ENCODE measurements at regions not wholly inside any gene's neighbourhood (a gene's known extent, or its start where the extent isn't known, plus 50 kb on each side); places are given as distances from the start of the nearest gene placed in this dataset.

DNA sequence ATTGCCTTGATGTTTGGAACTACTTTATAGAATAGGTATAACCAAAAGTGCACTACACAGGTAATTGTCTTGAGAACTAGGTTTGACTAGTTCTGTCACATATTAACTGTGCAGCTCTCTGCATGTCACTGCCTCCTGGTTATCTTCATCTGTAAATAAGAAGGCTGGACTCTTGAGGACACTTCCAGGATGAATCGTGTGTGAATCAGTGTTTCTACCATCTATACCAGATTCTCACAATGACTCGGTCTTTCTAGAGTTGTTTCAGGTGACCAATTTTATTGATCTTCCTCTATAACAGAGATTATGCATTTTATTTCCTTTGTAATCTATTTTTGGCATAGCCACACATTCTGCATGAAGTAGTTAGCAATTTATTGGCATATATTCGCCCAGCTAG is 1181.0 kb upstream of the TENM4 start:
- TF ChIP-seq, protein P1, sequence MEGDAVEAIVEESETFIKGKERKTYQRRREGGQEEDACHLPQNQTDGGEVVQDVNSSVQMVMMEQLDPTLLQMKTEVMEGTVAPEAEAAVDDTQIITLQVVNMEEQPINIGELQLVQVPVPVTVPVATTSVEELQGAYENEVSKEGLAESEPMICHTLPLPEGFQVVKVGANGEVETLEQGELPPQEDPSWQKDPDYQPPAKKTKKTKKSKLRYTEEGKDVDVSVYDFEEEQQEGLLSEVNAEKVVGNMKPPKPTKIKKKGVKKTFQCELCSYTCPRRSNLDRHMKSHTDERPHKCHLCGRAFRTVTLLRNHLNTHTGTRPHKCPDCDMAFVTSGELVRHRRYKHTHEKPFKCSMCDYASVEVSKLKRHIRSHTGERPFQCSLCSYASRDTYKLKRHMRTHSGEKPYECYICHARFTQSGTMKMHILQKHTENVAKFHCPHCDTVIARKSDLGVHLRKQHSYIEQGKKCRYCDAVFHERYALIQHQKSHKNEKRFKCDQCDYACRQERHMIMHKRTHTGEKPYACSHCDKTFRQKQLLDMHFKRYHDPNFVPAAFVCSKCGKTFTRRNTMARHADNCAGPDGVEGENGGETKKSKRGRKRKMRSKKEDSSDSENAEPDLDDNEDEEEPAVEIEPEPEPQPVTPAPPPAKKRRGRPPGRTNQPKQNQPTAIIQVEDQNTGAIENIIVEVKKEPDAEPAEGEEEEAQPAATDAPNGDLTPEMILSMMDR (IDR thresholded peaks at IDR 0.05; ENCODE audit: control extremely low read depth, extremely low read depth) = no peak
- no peaks in the 10 kb centered on the region for H3K4me1 ChIP-seq (ENCODE audit: control insufficient read depth in 5 of 5, insufficient read depth in 5 of 5, low read length in 5 of 5)
- ATAC-seq (ENCODE audit: insufficient read depth, low FRiP score) = no peak
- H3K4me3 ChIP-seq = no peak overlapping the region
- no peak for DNase-seq
- no peaks in the 10 kb centered on the region for H3K36me3 ChIP-seq (ENCODE audit: control insufficient read depth in 4 of 4, insufficient read depth in 4 of 4, low read length in 4 of 4)
- no peaks in the 10 kb centered on the region for H3K9me3 ChIP-seq (ENCODE audit: control insufficient read depth in 4 of 4, insufficient read depth in 3 of 4, low read length in 3 of 4)
- 39 to 72% methylated on average over 3 of the region's 3 CpGs for WGBS, 2 donors
- no peak overlapping the region for H3K27ac ChIP-seq (ENCODE audit: low read depth in 1 of 2, low read length in 1 of 2)
- H3K9ac ChIP-seq (ENCODE audit: insufficient read depth in 1 of 2, low read length in 2 of 2) = no peak overlapping the region
- no peaks in the 10 kb centered on the region for H3K27me3 ChIP-seq (ENCODE audit: control insufficient read depth in 3 of 3, insufficient read depth in 3 of 3, low read length in 2 of 3)

DNA sequence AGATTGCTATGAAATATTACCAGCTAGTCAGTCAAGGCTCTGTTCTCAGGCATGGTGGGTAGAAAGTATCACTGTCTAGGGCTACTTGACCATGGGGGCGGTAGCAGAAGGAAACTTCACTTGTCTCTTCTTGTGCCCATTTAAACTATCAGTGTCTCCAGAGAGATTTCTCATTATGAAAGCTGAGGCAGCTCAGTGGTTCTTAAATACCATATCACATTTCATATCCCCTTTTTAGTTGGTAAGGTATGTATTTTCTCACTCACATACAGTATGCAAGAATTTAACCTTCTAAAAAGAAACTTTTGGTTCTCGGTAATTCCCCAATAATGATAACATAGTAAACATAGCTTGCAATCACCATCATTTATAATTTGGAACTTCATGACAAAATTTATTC is 1180.0 kb upstream of the TENM4 start:
- TF ChIP-seq, protein P1 (IDR thresholded peaks at IDR 0.05; ENCODE audit: control extremely low read depth, extremely low read depth) = no peak
- no peak overlapping the region for H3K4me3 ChIP-seq
- ATAC-seq (ENCODE audit: insufficient read depth, low FRiP score) = no peak

DNA sequence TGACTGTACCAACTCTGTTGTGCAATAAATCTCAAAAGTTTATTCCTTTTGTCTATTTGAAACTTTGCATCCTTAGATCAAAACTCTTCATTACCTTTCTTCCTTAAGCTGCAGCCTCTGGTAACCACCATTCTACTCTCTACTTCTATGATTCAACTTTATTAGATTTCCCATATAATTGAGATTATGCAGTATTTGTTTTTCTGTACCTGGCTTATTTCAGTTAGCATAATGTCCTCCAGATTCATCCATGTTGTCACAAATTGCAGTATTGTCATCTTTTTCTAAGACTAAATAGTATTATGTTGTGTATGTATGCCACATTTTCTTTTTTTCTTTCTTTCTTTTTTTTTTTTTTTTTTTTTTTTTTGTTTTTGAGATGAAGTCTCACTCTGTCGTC is 1176.3 kb upstream of the TENM4 start:
- 71 to 89% methylated on average over 1 of the region's 1 CpG for WGBS, 2 donors
- H3K27me3 ChIP-seq (ENCODE audit: control insufficient read depth in 3 of 3, insufficient read depth in 3 of 3, low read length in 2 of 3) = no peaks in the 10 kb centered on the region
- H3K36me3 ChIP-seq (ENCODE audit: control insufficient read depth in 4 of 4, insufficient read depth in 4 of 4, low read length in 4 of 4) = no peaks in the 10 kb centered on the region
- H3K4me1 ChIP-seq (ENCODE audit: control insufficient read depth in 5 of 5, insufficient read depth in 5 of 5, low read length in 5 of 5) = peaks cover 0 to 3% (median 0%) of the 10 kb centered on the region in 5 donors
- no peaks in the 10 kb centered on the region for H3K9me3 ChIP-seq (ENCODE audit: control insufficient read depth in 4 of 4, insufficient read depth in 3 of 4, low read length in 3 of 4)
- no peak overlapping the region for H3K4me3 ChIP-seq
- DNase-seq = no peak
- H3K9ac ChIP-seq (ENCODE audit: insufficient read depth in 1 of 2, low read length in 2 of 2) = no peak overlapping the region
- H3K27ac ChIP-seq (ENCODE audit: low read depth in 1 of 2, low read length in 1 of 2) = no peak overlapping the region
- TF ChIP-seq, protein P1 (IDR thresholded peaks at IDR 0.05; ENCODE audit: control extremely low read depth, extremely low read depth) = no peak
- no peak for ATAC-seq (ENCODE audit: insufficient read depth, low FRiP score)

More for the DNA sequence above, 1180.0 kb upstream of the TENM4 start:
- no peak for DNase-seq
- Histone ChIP-seq H3K9me3 (ENCODE audit: control insufficient read depth in 4 of 4, insufficient read depth in 3 of 4, low read length in 3 of 4) (no peaks in the 10 kb centered on the region), H3K36me3 (ENCODE audit: control insufficient read depth in 4 of 4, insufficient read depth in 4 of 4, low read length in 4 of 4) (no peaks in the 10 kb centered on the region), H3K27me3 (ENCODE audit: control insufficient read depth in 3 of 3, insufficient read depth in 3 of 3, low read length in 2 of 3) (no peaks in the 10 kb centered on the region), H3K9ac (ENCODE audit: insufficient read depth in 1 of 2, low read length in 2 of 2) (no peak overlapping the region), H3K4me1 (ENCODE audit: control insufficient read depth in 5 of 5, insufficient read depth in 5 of 5, low read length in 5 of 5) (no peaks in the 10 kb centered on the region), H3K27ac (ENCODE audit: low read depth in 1 of 2, low read length in 1 of 2) (no peak overlapping the region)
- 95 to 96% methylated on average over 2 of the region's 2 CpGs for WGBS, 2 donors

DNA sequence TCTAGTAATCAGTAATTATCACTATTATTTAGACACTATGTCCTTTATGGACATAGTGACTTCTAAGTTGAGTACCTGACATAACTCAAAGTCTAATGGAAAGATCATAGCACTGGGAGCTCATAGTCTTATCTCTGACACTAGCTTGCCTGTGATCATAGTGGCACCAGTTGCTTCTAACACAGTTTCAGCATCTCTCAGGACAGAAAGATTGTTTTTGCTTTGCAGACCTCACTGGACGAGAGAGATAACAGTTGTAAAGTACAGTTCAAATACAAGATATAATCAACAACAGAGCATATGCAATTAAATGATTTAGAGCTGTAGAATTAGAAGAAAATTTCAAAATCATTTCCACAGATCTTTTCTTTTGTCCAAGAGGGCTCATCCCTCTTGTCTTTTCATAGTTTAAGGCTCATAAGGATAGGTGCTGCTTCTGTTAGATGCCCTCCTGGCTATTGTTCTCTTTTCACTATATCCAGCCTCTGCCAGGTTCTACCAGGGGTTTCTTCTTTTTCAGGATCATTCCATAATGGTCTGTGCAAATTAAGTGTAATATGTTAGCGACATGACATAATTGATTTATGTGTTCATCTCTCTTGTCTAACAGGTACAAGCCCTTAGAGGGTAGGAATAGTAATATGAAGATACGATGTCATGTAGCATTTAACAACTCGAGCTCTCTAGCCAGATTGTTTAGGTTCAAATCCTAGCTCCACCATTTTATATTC is 1175.4 kb upstream of the TENM4 start:
- H3K9me3 ChIP-seq (ENCODE audit: control insufficient read depth in 4 of 4, insufficient read depth in 3 of 4, low read length in 3 of 4) = no peaks in the 10 kb centered on the region
- no peak for ATAC-seq (ENCODE audit: insufficient read depth, low FRiP score)
- H3K27me3 ChIP-seq (ENCODE audit: control insufficient read depth in 3 of 3, insufficient read depth in 3 of 3, low read length in 2 of 3) = no peaks in the 10 kb centered on the region
- WGBS, 2 donors = 76 to 79% methylated on average over 4 of the region's 4 CpGs
- TF ChIP-seq, protein P1 (IDR thresholded peaks at IDR 0.05; ENCODE audit: control extremely low read depth, extremely low read depth) = no peak
- no peak overlapping the region for H3K9ac ChIP-seq (ENCODE audit: insufficient read depth in 1 of 2, low read length in 2 of 2)
- H3K27ac ChIP-seq (ENCODE audit: low read depth in 1 of 2, low read length in 1 of 2) = no peak overlapping the region
- H3K4me1 ChIP-seq (ENCODE audit: control insufficient read depth in 5 of 5, insufficient read depth in 5 of 5, low read length in 5 of 5) = peaks cover 0 to 3% (median 0%) of the 10 kb centered on the region in 5 donors
- H3K4me3 ChIP-seq = no peak overlapping the region
- no peaks in the 10 kb centered on the region for H3K36me3 ChIP-seq (ENCODE audit: control insufficient read depth in 4 of 4, insufficient read depth in 4 of 4, low read length in 4 of 4)
- DNase-seq = no peak

Measured in lung (tissue), 11 donors.